Brain pericyte (primary cell): ENCODE measurements at regions not wholly inside any gene's neighbourhood (a gene's known extent, or its start where the extent isn't known, plus 50 kb on each side); places are given as distances from the start of the nearest gene placed in this dataset.
A peak's percentile ranks its signal among the peaks of the same experiment; 100 is the strongest.

Experiments
- DNase-seq: peaks from one replicate; pipeline ENCODE4 v3.0.0-alpha.2; 2012; ENCODE audit warnings: low read depth, low spot score

DNA sequence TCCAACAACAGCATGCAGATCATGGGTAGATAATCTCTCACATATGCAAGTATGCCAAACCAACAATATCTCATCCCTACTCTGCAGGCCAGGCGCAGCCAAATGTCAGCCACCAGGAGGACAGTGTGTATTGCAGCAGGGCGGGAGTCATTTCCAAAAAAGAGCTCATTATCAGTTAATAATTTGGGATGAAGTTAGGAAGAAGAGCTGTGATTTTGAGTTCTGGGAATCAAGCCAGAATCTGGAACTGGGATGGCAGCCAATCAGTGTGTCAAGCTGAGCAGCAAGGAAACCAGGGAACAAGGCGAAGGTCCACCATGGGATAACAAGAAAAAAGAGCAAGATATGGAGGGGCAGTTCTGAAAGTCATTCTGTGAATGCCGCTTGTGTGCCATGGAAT lies 88.2 kb upstream of the CAMK2D start:
- DNase-seq, result no peak

DNA sequence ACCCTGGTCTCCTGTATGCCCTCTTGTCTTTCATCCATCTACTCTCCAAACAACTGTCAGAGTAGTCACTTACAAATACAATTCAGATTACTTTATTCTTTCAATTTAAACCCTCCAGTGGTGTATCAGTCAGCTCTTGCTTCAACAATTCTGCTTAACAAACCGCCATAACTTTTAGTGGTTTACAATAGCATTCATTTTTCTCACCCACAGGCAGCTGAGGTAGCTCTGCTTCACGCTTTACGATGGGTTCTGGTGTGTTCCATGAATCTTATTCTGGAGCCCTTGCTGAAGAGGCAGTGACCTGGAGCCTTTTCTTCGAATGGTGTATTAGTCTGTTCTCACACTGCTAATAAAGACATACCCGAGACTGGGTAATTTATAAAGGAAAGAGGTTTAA lies 86.2 kb upstream of the CAMK2D start:
- no peak for DNase-seq

DNA sequence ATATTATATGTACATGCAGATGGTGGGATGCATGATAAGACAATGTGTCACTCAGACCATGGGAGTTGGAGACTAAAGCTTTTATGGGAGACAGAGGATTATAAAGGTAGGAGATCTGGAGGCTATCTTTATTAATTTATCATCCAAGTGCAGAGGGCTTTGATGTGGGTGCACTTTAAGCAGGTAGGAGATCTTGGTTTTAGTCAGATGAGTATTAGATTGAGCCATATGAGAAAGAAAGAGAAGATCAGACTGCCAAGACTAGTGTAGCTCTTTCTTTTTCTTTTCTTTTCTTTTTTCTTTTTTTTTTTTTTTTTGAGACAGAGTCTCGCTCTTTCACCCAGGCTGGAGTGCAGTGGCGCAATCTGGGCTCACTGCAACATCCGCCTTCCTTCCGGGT lies 84.9 kb upstream of the CAMK2D start:
- DNase-seq, result no peak

DNA sequence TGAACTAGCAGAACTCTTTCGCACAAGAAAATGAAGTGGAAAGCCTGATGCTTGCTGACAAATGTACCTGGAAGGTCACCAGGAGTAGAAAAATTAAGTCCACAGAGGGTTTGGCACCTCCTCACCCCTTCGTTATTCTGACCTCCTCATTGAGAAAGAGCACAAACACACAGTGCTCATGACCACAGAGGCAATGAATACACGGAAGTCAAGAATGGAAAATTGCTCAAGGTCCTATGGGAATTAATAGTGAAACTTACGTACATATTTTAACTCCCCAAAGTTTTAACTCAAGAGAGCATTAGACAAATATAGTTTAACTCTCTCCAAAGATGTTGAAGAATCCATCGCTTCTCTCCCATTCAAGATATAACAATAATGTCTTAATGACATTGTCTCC lies 83.6 kb upstream of the CAMK2D start:
- DNase-seq, result no peak

DNA sequence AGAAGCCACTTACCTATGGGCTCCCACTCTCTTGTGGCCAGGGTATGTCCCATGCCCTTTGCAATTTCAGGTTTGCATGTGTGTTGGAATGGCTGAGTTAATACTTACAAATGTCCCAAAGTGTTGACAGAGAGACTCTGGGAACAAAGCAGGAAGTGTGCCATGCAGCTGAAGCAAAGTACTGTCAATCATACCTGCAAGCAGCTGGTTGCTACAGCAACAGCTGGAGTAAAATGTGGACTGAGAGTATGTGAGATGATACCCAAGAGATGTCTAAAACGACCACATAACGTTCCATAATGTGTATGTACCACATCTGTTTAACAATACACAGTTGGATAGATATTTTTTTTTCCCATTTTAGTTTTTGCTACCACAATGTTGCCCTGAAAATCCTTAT lies 82.8 kb upstream of the CAMK2D start:
- no peak for DNase-seq

DNA sequence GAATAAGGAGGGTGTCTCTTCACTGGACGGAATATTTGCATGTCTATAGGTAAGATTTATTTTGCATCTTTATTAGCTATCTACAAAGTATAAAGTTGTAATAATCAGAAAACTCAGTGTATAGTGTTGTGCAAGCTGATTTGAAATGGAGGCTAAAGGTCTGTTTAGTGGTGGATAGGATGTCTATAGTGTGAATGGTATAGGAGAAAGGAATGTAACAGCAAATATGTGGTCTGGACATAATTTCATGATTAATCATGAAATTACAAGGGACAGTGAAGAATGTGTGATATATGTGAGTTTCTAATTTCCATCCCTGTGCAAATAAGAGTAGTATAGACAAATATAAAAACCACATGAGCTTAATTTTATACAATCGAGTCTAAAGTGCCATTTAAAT lies 79.3 kb upstream of the CAMK2D start:
- no peak for DNase-seq

DNA sequence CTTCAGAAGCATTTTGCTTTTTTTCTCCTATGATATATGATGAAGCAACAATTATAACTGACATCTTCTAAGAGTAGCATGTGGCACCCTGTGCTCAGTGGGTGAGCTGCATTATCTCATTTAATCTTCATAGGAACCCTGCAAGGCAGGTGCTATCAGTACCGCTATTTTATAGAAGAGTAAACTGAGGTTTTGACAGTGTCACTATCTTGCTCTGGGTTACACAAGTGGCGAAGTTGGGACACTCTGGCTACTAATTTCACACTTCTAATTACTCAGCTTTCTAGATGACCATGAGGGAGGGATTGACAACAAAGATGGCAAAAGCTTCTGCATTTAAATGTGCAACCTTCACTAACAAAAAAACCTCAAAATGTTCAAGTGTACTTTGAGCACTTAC lies 76.9 kb upstream of the CAMK2D start:
- no peak for DNase-seq

DNA sequence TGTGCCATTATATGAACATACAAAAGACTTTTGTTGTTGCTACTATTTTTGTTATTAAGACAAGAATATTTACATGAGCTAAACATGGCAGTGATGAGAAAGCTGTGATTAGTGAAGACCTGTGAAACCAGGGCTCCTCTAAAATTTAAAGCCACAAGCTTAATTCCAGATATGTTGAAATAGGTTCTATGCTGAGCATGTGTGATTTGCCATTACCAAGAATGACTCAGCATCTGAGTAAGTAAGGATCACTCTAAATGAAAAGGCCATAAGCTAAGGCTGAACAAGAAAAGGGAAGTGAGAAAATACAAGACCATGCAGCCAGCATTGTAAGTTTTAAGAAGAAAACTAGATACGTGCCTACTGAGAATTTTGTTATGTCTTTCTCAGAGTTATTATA lies 75.9 kb upstream of the CAMK2D start:
- DNase-seq, result peak; percentile 30

DNA sequence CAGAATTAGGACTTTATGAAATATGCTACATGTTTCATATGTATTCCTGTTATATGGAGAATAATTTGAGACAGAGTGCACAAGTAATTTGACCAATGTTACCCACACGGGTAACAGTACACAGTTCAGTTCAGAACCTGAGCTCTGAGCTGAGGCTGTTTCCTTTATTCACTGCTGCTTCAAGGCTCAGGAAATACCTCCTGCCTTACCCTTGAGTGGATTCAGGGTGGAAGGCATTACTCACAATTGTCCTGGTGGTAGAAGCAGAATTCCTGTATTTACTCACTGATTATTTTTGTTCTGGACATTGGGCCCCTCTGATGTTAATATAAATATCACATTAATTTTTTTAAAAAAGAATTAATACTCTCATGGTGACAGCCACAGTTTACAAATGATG lies 73.5 kb upstream of the CAMK2D start:
- no peak for DNase-seq

DNA sequence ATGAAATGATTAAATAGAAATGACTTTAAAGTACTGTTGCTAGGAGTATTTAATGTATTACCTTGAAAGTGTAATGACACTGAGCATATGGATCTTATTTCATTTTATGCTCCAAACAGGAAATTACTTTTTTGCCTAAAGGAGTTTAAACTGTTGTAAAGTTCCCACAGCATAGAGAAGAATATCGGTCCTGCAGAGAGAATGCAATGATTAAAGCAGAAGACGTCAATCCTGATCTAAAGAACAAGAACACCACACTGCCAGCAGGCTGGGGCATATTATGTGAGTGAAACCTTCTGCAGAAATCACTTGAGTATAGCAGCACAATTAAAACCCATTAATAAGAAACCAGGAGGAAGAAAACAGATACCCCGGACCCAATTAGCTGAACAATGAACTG lies 72.8 kb upstream of the CAMK2D start:
- DNase-seq, result no peak

DNA sequence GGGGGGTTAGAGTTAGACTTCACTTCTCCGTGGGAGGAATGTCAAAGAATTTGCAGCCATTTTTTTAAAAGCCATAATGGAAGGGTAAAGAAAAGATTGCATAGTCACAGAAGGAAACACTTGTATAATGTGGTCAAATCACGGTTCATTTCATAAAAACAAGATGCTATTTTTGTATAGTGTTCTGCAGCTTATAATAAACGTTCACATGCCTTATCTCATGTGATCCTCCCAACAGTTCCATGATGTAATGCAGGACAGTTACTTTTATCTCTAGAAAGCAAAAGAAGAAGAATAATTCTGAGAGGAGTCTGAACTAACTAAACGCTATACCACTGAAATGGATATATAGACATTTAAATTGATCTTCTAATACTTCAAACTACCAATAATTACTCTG lies 71.3 kb upstream of the CAMK2D start:
- DNase-seq, result no peak

DNA sequence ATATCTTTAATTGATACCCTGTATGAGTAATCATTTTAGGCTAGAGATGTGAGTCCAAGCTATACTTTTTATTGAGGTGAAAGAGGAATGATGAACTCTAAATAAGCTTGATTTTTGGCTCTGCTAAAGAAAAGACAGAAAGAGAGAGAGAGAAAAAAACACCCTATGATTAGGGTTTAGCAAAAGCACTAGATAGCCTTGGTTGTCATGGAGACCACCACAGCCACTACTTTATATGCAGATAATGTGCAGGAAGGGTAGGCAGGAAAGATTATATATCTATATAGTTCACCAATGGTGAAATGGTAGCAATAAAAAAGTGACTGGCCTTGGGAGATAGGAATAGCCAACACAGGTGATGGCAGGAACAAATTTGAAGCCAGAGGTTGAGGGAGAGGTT lies 69.9 kb upstream of the CAMK2D start:
- DNase-seq, result no peak

DNA sequence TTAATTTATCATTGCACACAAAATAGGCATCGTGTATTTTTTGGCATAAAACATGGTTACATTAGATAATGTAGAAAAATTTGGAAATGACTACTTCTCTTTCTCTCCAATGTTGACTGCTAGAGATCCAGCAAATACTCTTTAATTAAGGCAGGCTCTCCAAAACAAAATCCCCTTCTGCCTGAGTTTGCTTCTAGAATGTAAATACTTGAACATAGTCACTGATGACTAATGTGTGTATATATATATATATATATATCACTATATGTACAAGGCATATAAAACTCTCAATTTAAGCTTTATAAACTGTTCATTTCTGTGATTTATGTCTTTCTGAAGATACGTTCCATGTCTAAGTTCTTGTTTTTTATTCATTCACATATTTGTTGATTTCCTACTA lies 67.2 kb upstream of the CAMK2D start:
- no peak for DNase-seq

DNA sequence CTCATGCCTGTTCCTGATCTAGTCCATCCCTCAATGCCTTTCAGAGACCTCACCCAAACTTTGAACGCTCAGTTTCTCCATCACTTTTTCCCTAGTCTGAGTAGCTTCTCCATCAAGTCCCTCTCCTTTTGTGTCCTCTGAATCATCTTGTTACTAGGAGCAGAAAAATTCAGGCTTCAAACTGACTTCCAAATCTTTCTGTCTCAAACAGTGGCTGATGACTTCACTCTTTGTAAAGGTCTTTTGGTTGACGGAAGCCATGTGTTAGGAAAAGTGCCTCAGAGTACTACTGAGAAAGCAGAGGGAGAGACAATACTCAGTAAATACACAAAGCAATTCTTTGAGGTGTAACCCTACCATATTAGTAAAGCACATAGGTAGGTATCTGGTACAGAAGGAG lies 65.7 kb upstream of the CAMK2D start:
- DNase-seq, result no peak

DNA sequence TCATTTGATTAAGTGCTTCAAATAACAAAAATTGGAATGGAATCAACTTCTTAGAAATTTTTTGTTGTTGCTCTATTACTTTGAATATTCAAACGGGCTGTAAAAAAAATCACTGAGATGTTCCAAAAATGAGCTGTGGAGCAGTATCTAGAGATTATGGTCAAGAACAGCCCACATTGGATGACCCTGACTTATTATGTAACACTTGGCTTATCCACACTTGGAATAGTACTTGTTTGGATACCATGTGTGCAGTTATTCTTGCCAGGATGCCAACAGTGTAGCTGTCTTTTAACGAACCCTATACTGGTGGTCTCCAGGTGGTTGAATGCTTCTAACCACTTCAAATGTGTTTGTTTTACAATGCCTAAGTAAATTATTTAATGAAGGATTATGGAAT lies 64.9 kb upstream of the CAMK2D start:
- DNase-seq, result no peak

DNA sequence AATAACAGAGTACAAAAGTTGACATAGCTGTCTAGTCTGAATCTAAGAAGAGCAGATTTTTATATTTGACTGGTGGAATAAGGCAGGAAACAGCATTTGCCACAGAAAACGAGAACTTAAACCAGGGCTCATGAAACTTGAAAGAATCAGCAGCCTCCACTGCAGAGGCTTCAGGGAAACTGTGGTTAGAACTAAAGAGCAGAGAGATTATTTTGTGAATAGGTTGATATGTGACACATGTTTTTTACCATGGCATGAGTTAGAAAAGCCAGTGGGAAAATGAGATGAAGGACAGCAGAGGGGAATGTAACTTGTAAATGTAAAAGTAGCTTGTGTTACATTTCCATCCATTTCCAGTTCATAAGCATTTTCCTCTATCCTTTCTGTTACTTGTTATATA lies 63.7 kb upstream of the CAMK2D start:
- DNase-seq, result no peak

DNA sequence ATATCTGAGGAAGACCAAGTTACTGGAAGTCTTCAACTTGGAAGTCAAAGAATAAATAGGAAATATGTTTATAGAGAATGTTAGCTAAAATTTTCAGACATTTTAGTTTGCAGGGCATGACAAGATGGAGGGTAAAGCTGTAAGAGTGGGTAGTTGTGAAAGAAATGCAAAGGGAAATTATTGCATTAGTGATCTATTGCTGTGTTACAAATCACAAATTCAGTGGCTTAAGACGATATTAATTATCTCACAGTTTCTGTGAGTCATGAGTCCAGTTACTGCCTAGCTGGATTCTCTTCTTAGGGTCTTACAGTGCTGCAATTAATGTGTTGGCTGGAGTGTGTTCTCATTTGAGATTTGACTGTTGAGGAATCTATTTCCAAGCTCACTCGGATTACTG lies 62.9 kb upstream of the CAMK2D start:
- DNase-seq, result no peak

DNA sequence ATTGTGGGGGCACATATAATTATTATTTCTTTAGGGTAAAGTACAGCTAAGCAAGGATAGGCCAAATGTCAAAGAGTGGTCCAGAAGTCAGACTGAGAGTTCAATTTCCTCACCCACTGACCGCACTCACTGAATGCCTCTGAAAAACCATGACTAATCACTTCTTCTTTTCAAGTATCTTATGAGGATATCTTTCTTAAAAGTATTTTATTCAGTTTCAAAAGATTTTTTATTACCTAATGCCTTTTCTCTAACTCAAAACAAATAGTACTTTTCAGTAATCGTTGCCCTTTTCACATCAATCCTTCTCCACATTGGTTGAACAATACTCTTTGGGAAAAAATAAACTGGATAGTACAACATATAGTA lies 61.7 kb upstream of the CAMK2D start:
- DNase-seq, result no peak

DNA sequence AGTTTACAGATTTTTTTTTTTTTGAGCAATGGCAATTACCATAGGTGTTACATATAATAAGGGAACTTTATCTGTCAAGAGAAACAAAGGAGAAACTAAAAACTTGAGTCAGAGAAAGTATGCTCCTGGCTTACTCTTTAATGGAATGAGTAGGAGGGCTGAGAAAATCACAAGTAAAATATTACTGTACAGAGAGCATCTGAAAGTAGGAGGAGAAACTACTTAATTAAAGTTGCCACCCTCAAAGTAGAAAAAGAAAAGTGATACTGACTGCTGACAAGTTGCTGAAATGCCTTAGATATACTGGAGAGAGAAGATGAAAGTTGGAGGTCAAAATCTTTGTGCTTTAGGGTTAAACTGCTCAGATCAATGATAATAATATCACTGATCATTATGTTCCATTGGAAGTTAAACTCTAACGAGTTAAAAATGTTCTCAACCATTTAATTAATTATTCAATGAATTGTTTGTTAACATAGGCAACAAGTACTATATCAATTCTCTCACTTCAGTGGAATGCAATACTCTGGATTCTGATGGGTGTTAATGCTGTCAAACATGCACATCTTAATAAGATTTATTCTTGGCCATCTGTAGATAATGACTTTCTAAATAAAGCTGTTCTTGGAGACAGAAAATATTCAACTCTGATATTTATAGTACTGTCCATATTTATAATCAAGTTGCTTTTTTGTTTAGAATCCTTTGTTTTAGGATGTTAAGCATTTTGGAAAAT lies 61.2 kb upstream of the CAMK2D start:
- no peak for DNase-seq

DNA sequence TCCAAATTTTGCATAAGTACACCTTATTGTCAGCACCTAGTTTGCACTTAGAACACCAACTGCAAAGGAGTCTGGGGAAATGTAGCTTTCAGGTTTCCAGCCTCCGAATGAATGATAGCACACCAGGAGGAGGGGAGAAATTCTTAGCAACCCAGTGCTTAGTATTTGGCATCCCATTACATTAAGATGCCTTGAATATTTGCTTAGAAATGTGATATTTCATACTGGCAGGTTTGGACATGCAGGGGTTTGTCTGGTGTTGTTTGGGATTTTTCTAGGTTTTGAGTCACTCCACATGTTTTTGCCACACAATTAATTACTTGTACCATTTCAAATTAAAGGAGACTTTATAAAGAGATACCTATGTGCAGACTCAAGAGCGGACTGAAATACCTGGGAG lies 60.3 kb upstream of the CAMK2D start:
- DNase-seq, result no peak

DNA sequence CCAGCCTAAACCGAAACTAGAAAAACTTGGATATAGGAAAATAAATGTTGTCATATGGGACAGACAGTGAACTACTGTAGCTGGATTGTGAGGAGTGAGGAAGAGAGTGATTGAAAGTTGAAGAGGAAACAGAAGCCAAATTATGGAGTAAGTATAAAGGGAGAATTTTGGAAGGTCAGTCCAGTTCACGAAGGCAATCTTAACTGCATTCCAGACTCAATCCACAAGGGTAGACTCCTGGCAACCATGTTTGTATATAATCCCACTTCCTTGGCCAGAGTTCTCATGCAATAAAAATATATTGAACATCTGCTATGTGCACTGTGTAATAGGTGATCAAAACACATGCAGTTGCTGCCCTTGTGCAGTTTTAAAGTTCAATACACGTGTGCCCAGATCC lies 58.6 kb upstream of the CAMK2D start:
- DNase-seq, result no peak

DNA sequence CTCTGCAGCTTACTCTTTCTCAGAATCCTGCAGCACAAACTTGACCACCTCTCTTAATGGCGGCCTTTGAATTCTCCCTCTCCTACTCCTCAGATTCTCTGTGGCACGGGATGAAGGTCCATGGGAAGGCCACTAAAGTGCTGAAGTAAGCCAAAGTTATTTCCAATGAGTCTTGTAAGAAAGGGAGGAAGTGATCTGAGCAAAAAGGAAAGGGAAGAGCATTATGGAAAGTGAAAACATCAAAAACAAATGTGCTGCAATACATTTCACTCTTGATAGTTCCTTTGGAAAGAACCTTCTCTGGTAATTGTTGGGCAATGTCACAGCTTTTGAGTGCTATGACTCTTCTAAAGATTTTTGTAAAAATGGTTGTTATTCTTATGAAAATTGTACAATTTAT lies 54.3 kb upstream of the CAMK2D start:
- DNase-seq, result no peak

DNA sequence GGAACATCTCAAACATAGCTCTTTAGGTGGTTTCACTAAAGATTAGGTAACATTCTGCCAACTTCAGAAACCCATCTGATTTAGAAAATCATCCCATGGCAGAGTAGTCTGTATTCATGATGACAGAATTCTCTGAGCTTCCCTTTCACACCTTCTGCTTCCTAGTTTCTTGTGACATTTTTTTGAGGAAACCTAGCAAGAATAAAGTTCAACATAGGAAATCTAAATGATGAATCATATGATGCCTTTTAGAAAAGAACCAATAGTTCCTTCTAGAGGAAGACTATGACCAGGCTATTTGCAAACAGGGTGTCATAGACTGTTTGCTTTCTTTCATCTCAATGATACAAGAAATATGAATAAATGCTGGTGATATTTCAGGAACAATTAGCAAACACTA lies 49.8 kb upstream of the CAMK2D start:
- no peak for DNase-seq
